ENCODE measurements at regions not wholly inside any gene's neighbourhood (a gene's known extent, or its start where the extent isn't known, plus 50 kb on each side); places are given as distances from the start of the nearest gene placed in this dataset.

GRCh38 chr22:46086577-46087335 lies 63.6 kb upstream of the PPARA start:
- in situ Hi-C loops (cut with HindIII; ENCODE audit: low pct_unique_long_range_greater_than_20kb, low sequenced_read_pairs) (no loop called here), intact Hi-C loops (cut with micrococcal nuclease; ENCODE audit: unreplicated experiment) (no loop called here)
- no peaks in the 10 kb centered on the region for H3K27me3 ChIP-seq (ENCODE audit: control insufficient read depth, insufficient read depth, low read length)
- H3K9me3 ChIP-seq (ENCODE audit: control insufficient read depth, insufficient read depth, low read depth, low read length): no peaks in the 10 kb centered on the region
- H3K4me1 ChIP-seq (ENCODE audit: control insufficient read depth, insufficient read depth, low read length): peaks cover 84% of the 10 kb centered on the region
- BruUV-seq (replicated peaks): no TSS peak
- ATAC-seq (peak; percentile 2), DNase-seq (ENCODE audit: low read depth, low spot score) (no peak)
- peaks cover 6% of the 10 kb centered on the region; the same call in 1 of the 2 replicates for H3K36me3 ChIP-seq (ENCODE audit: control insufficient read depth, insufficient read depth, low read length)
- peak overlapping the region; percentile 83 to 90 for H3K4me3 ChIP-seq (ENCODE audit: low read depth in 2 of 2, low read length in 2 of 2)
- CTCF ChIA-PET: no interaction called here
- no peak for TF ChIP-seq TCF7L2 (IDR thresholded peaks at IDR 0.05; ENCODE audit: low read depth, low read length)
- TF ChIP-seq POLR2AphosphoS5 (IDR thresholded peaks at IDR 0.05; ENCODE audit: low read depth, low read length): no peak
- TF ChIP-seq, protein P1, sequence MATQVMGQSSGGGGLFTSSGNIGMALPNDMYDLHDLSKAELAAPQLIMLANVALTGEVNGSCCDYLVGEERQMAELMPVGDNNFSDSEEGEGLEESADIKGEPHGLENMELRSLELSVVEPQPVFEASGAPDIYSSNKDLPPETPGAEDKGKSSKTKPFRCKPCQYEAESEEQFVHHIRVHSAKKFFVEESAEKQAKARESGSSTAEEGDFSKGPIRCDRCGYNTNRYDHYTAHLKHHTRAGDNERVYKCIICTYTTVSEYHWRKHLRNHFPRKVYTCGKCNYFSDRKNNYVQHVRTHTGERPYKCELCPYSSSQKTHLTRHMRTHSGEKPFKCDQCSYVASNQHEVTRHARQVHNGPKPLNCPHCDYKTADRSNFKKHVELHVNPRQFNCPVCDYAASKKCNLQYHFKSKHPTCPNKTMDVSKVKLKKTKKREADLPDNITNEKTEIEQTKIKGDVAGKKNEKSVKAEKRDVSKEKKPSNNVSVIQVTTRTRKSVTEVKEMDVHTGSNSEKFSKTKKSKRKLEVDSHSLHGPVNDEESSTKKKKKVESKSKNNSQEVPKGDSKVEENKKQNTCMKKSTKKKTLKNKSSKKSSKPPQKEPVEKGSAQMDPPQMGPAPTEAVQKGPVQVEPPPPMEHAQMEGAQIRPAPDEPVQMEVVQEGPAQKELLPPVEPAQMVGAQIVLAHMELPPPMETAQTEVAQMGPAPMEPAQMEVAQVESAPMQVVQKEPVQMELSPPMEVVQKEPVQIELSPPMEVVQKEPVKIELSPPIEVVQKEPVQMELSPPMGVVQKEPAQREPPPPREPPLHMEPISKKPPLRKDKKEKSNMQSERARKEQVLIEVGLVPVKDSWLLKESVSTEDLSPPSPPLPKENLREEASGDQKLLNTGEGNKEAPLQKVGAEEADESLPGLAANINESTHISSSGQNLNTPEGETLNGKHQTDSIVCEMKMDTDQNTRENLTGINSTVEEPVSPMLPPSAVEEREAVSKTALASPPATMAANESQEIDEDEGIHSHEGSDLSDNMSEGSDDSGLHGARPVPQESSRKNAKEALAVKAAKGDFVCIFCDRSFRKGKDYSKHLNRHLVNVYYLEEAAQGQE (IDR thresholded peaks at IDR 0.05; ENCODE audit: insufficient read depth in 1 of 2, low read depth in 2 of 2, low read length in 1 of 2): no peak
- TF ChIP-seq SIN3A (IDR thresholded peaks at IDR 0.05; ENCODE audit: borderline replicate concordance, insufficient read depth, low read depth, low read length): no peak
- TF ChIP-seq, protein P2, sequence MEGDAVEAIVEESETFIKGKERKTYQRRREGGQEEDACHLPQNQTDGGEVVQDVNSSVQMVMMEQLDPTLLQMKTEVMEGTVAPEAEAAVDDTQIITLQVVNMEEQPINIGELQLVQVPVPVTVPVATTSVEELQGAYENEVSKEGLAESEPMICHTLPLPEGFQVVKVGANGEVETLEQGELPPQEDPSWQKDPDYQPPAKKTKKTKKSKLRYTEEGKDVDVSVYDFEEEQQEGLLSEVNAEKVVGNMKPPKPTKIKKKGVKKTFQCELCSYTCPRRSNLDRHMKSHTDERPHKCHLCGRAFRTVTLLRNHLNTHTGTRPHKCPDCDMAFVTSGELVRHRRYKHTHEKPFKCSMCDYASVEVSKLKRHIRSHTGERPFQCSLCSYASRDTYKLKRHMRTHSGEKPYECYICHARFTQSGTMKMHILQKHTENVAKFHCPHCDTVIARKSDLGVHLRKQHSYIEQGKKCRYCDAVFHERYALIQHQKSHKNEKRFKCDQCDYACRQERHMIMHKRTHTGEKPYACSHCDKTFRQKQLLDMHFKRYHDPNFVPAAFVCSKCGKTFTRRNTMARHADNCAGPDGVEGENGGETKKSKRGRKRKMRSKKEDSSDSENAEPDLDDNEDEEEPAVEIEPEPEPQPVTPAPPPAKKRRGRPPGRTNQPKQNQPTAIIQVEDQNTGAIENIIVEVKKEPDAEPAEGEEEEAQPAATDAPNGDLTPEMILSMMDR (IDR thresholded peaks at IDR 0.05): no peak
- POLR2A ChIA-PET: no interaction called here
- peak overlapping the region; percentile 99 for H3K27ac ChIP-seq (ENCODE audit: low read length)

DNA sequence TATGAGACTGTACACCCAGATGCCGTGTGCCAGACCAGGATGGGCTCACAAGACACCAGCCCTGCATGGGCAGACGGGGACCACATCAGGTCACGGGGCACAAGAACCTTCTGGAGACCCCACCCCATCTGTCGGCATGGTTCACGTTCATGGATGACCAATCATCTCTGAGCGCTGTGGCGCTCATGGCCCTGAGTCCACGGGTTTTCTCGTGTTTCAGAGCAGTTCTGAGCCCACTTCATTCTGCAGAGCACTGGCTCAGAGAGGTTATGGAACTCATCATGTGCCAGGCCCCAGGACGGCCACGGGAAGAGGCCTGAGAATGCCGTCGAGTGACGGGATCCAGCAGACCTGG lies 63.0 kb upstream of the PPARA start:
- in situ Hi-C loops (cut with HindIII; ENCODE audit: low pct_unique_long_range_greater_than_20kb, low sequenced_read_pairs): no loop called here
- no peak for TF ChIP-seq SIN3A (IDR thresholded peaks at IDR 0.05; ENCODE audit: borderline replicate concordance, insufficient read depth, low read depth, low read length)
- TF ChIP-seq TCF7L2 (IDR thresholded peaks at IDR 0.05; ENCODE audit: low read depth, low read length): no peak
- TF ChIP-seq, protein P1 (IDR thresholded peaks at IDR 0.05; ENCODE audit: insufficient read depth in 1 of 2, low read depth in 2 of 2, low read length in 1 of 2): no peak
- TF ChIP-seq, protein P2 (IDR thresholded peaks at IDR 0.05): no peak
- no peak for TF ChIP-seq POLR2AphosphoS5 (IDR thresholded peaks at IDR 0.05; ENCODE audit: low read depth, low read length)
- Histone ChIP-seq H3K9me3 (ENCODE audit: control insufficient read depth, insufficient read depth, low read depth, low read length) (no peaks in the 10 kb centered on the region), H3K27ac (ENCODE audit: low read length) (peak overlapping the region; percentile 99), H3K27me3 (ENCODE audit: control insufficient read depth, insufficient read depth, low read length) (no peaks in the 10 kb centered on the region), H3K4me3 (ENCODE audit: low read depth in 2 of 2, low read length in 2 of 2) (peak overlapping the region; percentile 83 to 90; a peak in 3 of 4 replicates), H3K4me1 (ENCODE audit: control insufficient read depth, insufficient read depth, low read length) (peaks cover 90% of the 10 kb centered on the region), H3K36me3 (ENCODE audit: control insufficient read depth, insufficient read depth, low read length) (peaks cover 8% of the 10 kb centered on the region; the same call in 1 of the 2 replicates)
- DNase-seq (ENCODE audit: low read depth, low spot score) (no peak), ATAC-seq (no peak)
- intact Hi-C loops (cut with micrococcal nuclease; ENCODE audit: unreplicated experiment): no loop called here
- ChIA-PET CTCF (no interaction called here), POLR2A (no interaction called here)
- no TSS peak for BruUV-seq (replicated peaks)

All from Panc1 (cell line).